Activated CD4-positive, alpha-beta T cell treated with anti-CD3 and anti-CD28 coated beads, Interleukin-2, amount 10 ng/mL, durations not matched to agents 7 days and 5 days (primary cell): ENCODE measurements at regions not wholly inside any gene's neighbourhood (a gene's known extent, or its start where the extent isn't known, plus 50 kb on each side); places are given as distances from the start of the nearest gene placed in this dataset.

Experiments
- CTCF ChIA-PET: fragments of 350-600 bp; sonication (Branson Sonifier 250); formaldehyde crosslinking; loops from one replicate; lab custom pipeline; 2021; ENCODE audit warnings: antibody characterized with exemption; lab: Charles Lee
- POLR2A ChIA-PET: fragments of 350-600 bp; sonication (Branson Sonifier 250); formaldehyde crosslinking; loops from one replicate; lab custom pipeline; 2021; ENCODE audit warnings: antibody characterized with exemption; lab: Charles Lee
- DNase-seq: peaks from one replicate; pipeline ENCODE4 v3.0.0-alpha.2; 2020
- H3K27ac Mint-ChIP-seq: one replicate; pipeline ENCODE4 v1.8.0; 2021; ENCODE audit warnings: mild to moderate bottlenecking, moderate library complexity, mixed read lengths
- H3K27me3 Mint-ChIP-seq: one replicate; pipeline ENCODE4 v1.8.0; 2021; ENCODE audit warnings: mixed read lengths
- H3K36me3 Mint-ChIP-seq: one replicate; pipeline ENCODE4 v1.8.0; 2021; ENCODE audit warnings: low read depth, mixed read lengths
- H3K4me1 Mint-ChIP-seq: one replicate; pipeline ENCODE4 v1.8.0; 2021; ENCODE audit warnings: mixed read lengths
- H3K4me3 Mint-ChIP-seq: one replicate; pipeline ENCODE4 v1.8.0; 2021; ENCODE audit warnings: mild to moderate bottlenecking, moderate library complexity, mixed read lengths
- H3K9me3 Mint-ChIP-seq: one replicate; pipeline ENCODE4 v1.8.0; 2021; ENCODE audit warnings: mixed read lengths

DNA sequence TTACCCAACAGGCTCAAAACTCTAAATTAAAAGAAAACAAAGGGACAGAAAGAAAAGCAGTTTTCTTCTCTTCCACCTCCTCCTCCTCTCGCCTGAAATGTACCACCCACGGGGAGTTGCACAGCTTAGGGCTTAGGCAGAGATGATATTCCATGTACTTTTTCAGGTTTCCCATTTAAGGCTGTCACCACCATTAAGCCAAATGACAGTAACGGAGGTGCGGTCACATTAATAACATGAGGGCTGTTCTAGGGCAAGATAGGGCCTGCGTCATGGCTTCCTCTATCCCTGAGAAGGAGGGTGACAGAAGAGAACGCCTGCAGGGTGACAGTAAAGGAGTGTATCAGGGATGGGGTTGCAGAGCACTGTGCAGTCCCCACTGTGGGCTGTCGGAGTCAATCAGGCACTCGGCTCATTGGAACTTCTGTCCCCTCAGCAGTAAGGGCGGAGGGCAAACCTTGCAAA, 51.7 kb upstream of the TJP1 start:
- ChIA-PET POLR2A (no interaction called here), CTCF (no interaction called here)
- Mint-ChIP-seq H3K4me1 (no peaks in the 10 kb centered on the region), H3K4me3 (no peak overlapping the region), H3K9me3 (no peaks in the 10 kb centered on the region), H3K36me3 (no peaks in the 10 kb centered on the region), H3K27me3 (peaks cover 4% of the 10 kb centered on the region), H3K27ac (no peak overlapping the region)
- no peak for DNase-seq

GRCh38 chr15:29873264-29873663, 51.0 kb upstream of the TJP1 start:
- H3K27ac Mint-ChIP-seq: no peak overlapping the region
- peaks cover 7% of the 10 kb centered on the region for H3K27me3 Mint-ChIP-seq
- no peak overlapping the region for H3K4me3 Mint-ChIP-seq
- H3K36me3 Mint-ChIP-seq: no peaks in the 10 kb centered on the region
- ChIA-PET POLR2A (no interaction called here), CTCF (no interaction called here)
- no peaks in the 10 kb centered on the region for H3K9me3 Mint-ChIP-seq
- H3K4me1 Mint-ChIP-seq: no peaks in the 10 kb centered on the region
- DNase-seq: no peak

GRCh38 chr15:29872716-29873115, 50.4 kb upstream of the TJP1 start:
- H3K27me3 Mint-ChIP-seq: peaks cover 7% of the 10 kb centered on the region
- H3K4me1 Mint-ChIP-seq: no peaks in the 10 kb centered on the region
- H3K4me3 Mint-ChIP-seq: no peak overlapping the region
- POLR2A ChIA-PET: no interaction called here
- DNase-seq: no peak
- no peaks in the 10 kb centered on the region for H3K9me3 Mint-ChIP-seq
- H3K36me3 Mint-ChIP-seq: no peaks in the 10 kb centered on the region
- CTCF ChIA-PET: no interaction called here
- no peak overlapping the region for H3K27ac Mint-ChIP-seq
